ENCODE measurements at regions not wholly inside any gene's neighbourhood (a gene's known extent, or its start where the extent isn't known, plus 50 kb on each side); places are given as distances from the start of the nearest gene placed in this dataset.

GRCh38 chr2:54381293-54381692 is 74.8 kb upstream of the SPTBN1 start:
- Mint-ChIP-seq H3K36me3 (no peaks in the 10 kb centered on the region), H3K9me3 (no peaks in the 10 kb centered on the region), H3K4me3 (no peak overlapping the region), H3K4me1 (peaks cover 0 to 11% (median 5%) of the 10 kb centered on the region in 3 donors), H3K27me3 (peaks cover 27 to 40% (median 32%) of the 10 kb centered on the region in 3 donors), H3K27ac (no peak overlapping the region)
- ATAC-seq (ENCODE audit: low read depth in 2 of 2), result no peak
- DNase-seq, result no peak

- Mint-ChIP-seq H3K4me3 (no peak overlapping the region), H3K27me3 (peaks cover 22 to 41% (median 29%) of the 10 kb centered on the region in 3 donors), H3K36me3 (no peaks in the 10 kb centered on the region), H3K27ac (no peak overlapping the region), H3K9me3 (no peaks in the 10 kb centered on the region), H3K4me1 (peaks cover 0 to 11% (median 5%) of the 10 kb centered on the region in 3 donors)
- DNase-seq (no peak), ATAC-seq (ENCODE audit: low read depth in 2 of 2) (no peak)
These were observed 73.5 kb upstream of the SPTBN1 start for GRCh38 chr2:54382601-54383000.

- Mint-ChIP-seq H3K9me3 (no peaks in the 10 kb centered on the region), H3K27me3 (peaks cover 22 to 37% (median 25%) of the 10 kb centered on the region in 3 donors), H3K27ac (no peak overlapping the region), H3K4me3 (no peak overlapping the region), H3K4me1 (peaks cover 0 to 11% (median 5%) of the 10 kb centered on the region in 3 donors), H3K36me3 (no peaks in the 10 kb centered on the region)
- DNase-seq (no peak), ATAC-seq (ENCODE audit: low read depth in 2 of 2) (no peak)
These were observed 71.6 kb upstream of the SPTBN1 start for GRCh38 chr2:54384301-54385203.

- no peak for DNase-seq
- H3K4me3 Mint-ChIP-seq, result no peak overlapping the region
- no peaks in the 10 kb centered on the region for H3K9me3 Mint-ChIP-seq
- no peak overlapping the region for H3K27ac Mint-ChIP-seq
- ATAC-seq (ENCODE audit: low read depth in 2 of 2), result no peak
- H3K4me1 Mint-ChIP-seq, result peaks cover 0 to 10% (median 3%) of the 10 kb centered on the region in 3 donors
- peaks cover 20 to 35% (median 21%) of the 10 kb centered on the region in 3 donors for H3K27me3 Mint-ChIP-seq
- H3K36me3 Mint-ChIP-seq, result no peaks in the 10 kb centered on the region
These were observed 70.9 kb upstream of the SPTBN1 start for GRCh38 chr2:54385271-54385670.

- H3K27me3 Mint-ChIP-seq, result peaks cover 12 to 25% (median 18%) of the 10 kb centered on the region in 3 donors
- H3K4me3 Mint-ChIP-seq, result no peak overlapping the region
- no peak overlapping the region for H3K27ac Mint-ChIP-seq
- H3K36me3 Mint-ChIP-seq, result no peaks in the 10 kb centered on the region
- ATAC-seq (ENCODE audit: low read depth in 2 of 2) (no peak), DNase-seq (no peak)
- H3K4me1 Mint-ChIP-seq, result no peaks in the 10 kb centered on the region
- H3K9me3 Mint-ChIP-seq, result no peaks in the 10 kb centered on the region
These were observed 69.5 kb upstream of the SPTBN1 start for GRCh38 chr2:54386585-54386984.

- ATAC-seq (ENCODE audit: low read depth in 2 of 2) (no peak), DNase-seq (no peak)
- Mint-ChIP-seq H3K36me3 (no peaks in the 10 kb centered on the region), H3K27me3 (peaks cover 9 to 24% (median 16%) of the 10 kb centered on the region in 3 donors), H3K27ac (no peak overlapping the region), H3K9me3 (no peaks in the 10 kb centered on the region), H3K4me3 (peak overlapping the region in 1 of 8 donors; percentile 6), H3K4me1 (no peaks in the 10 kb centered on the region)
These were observed 68.8 kb upstream of the SPTBN1 start for GRCh38 chr2:54387059-54387991.

GRCh38 chr2:54388076-54388475 is 68.1 kb upstream of the SPTBN1 start:
- ATAC-seq (ENCODE audit: low read depth in 2 of 2), result no peak
- no peak overlapping the region for H3K27ac Mint-ChIP-seq

GRCh38 chr2:54392555-54393324 is 63.4 kb upstream of the SPTBN1 start:
- peaks cover 10 to 23% (median 20%) of the 10 kb centered on the region in 3 donors for H3K27me3 Mint-ChIP-seq
- H3K4me1 Mint-ChIP-seq, result peaks cover 7 to 10% (median 9%) of the 10 kb centered on the region in 3 donors
- ATAC-seq (ENCODE audit: low read depth in 2 of 2), result no peak
- H3K4me3 Mint-ChIP-seq, result no peak overlapping the region
- DNase-seq, result no peak
- H3K27ac Mint-ChIP-seq, result no peak overlapping the region
- H3K36me3 Mint-ChIP-seq, result no peaks in the 10 kb centered on the region
- peaks cover 0 to 5% (median 0%) of the 10 kb centered on the region in 7 donors for H3K9me3 Mint-ChIP-seq

More at GRCh38 chr2:54388076-54388475, 68.1 kb upstream of the SPTBN1 start:
- DNase-seq, result no peak
- H3K4me1 Mint-ChIP-seq, result no peaks in the 10 kb centered on the region
- H3K27me3 Mint-ChIP-seq, result peaks cover 5 to 20% (median 10%) of the 10 kb centered on the region in 3 donors
- H3K9me3 Mint-ChIP-seq, result no peaks in the 10 kb centered on the region
- H3K4me3 Mint-ChIP-seq, result no peak overlapping the region
- no peaks in the 10 kb centered on the region for H3K36me3 Mint-ChIP-seq

GRCh38 chr2:54394392-54394791 is 61.7 kb upstream of the SPTBN1 start:
- Mint-ChIP-seq H3K4me3 (peak overlapping the region; percentile 48 to 87 (median 68)), H3K27me3 (peaks cover 13 to 29% (median 21%) of the 10 kb centered on the region in 3 donors), H3K27ac (peak overlapping the region in 5 of 6 donors; percentile 72 to 95 (median 86)), H3K4me1 (peaks cover 7 to 10% (median 9%) of the 10 kb centered on the region in 3 donors), H3K9me3 (peaks cover 0 to 5% (median 0%) of the 10 kb centered on the region in 7 donors), H3K36me3 (no peaks in the 10 kb centered on the region)
- DNase-seq, result peak; percentile 8
- ATAC-seq (ENCODE audit: low read depth in 2 of 2), result peak; percentile 68 to 77

- Mint-ChIP-seq H3K27me3 (peaks cover 21 to 41% (median 34%) of the 10 kb centered on the region in 3 donors), H3K4me3 (no peak overlapping the region), H3K27ac (peak overlapping the region in 1 of 6 donors; percentile 57), H3K9me3 (peaks cover 0 to 5% (median 0%) of the 10 kb centered on the region in 7 donors), H3K4me1 (peaks cover 7 to 10% (median 9%) of the 10 kb centered on the region in 3 donors), H3K36me3 (no peaks in the 10 kb centered on the region)
- ATAC-seq (ENCODE audit: low read depth in 2 of 2) (no peak), DNase-seq (no peak)
These were observed 60.0 kb upstream of the SPTBN1 start for GRCh38 chr2:54396107-54396506.

GRCh38 chr2:54396798-54397197 is 59.3 kb upstream of the SPTBN1 start:
- Mint-ChIP-seq H3K4me1 (peaks cover 7 to 10% (median 9%) of the 10 kb centered on the region in 3 donors), H3K27me3 (peaks cover 27 to 47% (median 41%) of the 10 kb centered on the region in 3 donors), H3K36me3 (no peaks in the 10 kb centered on the region), H3K27ac (no peak overlapping the region), H3K4me3 (no peak overlapping the region), H3K9me3 (peaks cover 0 to 5% (median 0%) of the 10 kb centered on the region in 7 donors)
- ATAC-seq (ENCODE audit: low read depth in 2 of 2) (no peak), DNase-seq (no peak)

- DNase-seq, result no peak
- no peak overlapping the region for H3K4me3 Mint-ChIP-seq
- H3K4me1 Mint-ChIP-seq, result peaks cover 7 to 10% (median 9%) of the 10 kb centered on the region in 3 donors
- H3K27me3 Mint-ChIP-seq, result peaks cover 33 to 53% (median 46%) of the 10 kb centered on the region in 3 donors
- peaks cover 0 to 5% (median 0%) of the 10 kb centered on the region in 7 donors for H3K9me3 Mint-ChIP-seq
- H3K27ac Mint-ChIP-seq, result no peak overlapping the region
- no peak for ATAC-seq (ENCODE audit: low read depth in 2 of 2)
- no peaks in the 10 kb centered on the region for H3K36me3 Mint-ChIP-seq
These were observed 58.7 kb upstream of the SPTBN1 start for GRCh38 chr2:54397426-54397825.

Data from naive B cell (primary cell).